ENCODE measurements at regions not wholly inside any gene's neighbourhood (a gene's known extent, or its start where the extent isn't known, plus 50 kb on each side); places are given as distances from the start of the nearest gene placed in this dataset.

DNA sequence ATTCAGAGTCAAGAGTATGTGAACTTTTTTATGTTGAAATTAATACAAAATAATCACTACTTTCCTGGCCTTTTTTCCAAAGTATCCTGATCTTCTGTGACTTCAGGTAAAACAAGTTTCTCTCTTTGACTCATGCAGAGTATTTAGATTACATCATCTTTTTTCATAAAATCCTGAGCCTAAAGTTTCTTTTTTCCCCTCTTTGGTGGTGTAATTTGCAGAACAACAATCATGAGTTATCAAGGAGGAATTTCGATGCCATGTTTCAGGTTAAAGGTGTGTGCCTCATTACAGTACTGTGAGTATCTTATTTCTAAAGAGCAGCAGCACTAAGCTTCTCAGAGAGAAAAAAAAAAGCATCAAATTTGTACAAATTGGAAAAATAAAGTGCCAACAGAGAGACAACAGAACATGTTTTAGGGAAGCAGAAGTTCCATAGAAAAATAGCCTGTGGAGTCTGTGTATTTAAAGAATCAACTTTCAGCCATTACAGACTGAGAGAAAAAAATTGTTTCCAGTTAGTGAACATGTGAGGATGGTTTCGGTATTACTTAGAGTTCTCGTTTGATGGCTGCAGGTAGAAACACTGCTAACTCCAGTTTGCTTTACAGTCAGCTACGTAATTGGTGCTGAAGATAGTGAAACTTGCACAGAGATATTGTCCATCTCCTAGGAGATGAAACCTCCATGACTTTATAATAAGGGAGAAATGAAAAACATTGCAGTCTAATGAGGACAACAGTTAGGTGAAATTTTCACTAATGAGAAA lies 78.1 kb upstream of the PCDH9 start:
- TF ChIP-seq, protein P1, sequence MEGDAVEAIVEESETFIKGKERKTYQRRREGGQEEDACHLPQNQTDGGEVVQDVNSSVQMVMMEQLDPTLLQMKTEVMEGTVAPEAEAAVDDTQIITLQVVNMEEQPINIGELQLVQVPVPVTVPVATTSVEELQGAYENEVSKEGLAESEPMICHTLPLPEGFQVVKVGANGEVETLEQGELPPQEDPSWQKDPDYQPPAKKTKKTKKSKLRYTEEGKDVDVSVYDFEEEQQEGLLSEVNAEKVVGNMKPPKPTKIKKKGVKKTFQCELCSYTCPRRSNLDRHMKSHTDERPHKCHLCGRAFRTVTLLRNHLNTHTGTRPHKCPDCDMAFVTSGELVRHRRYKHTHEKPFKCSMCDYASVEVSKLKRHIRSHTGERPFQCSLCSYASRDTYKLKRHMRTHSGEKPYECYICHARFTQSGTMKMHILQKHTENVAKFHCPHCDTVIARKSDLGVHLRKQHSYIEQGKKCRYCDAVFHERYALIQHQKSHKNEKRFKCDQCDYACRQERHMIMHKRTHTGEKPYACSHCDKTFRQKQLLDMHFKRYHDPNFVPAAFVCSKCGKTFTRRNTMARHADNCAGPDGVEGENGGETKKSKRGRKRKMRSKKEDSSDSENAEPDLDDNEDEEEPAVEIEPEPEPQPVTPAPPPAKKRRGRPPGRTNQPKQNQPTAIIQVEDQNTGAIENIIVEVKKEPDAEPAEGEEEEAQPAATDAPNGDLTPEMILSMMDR (IDR thresholded peaks at IDR 0.05; ENCODE audit: low read depth, low read length, poor library complexity, severe bottlenecking): no peak
- no peak for TF ChIP-seq EZH2phosphoT487 (IDR thresholded peaks at IDR 0.05; ENCODE audit: borderline replicate concordance, low read length)

Data from DOHH2 (cell line).